Lung (tissue), 11 donors: ENCODE measurements at regions not wholly inside any gene's neighbourhood (a gene's known extent, or its start where the extent isn't known, plus 50 kb on each side); places are given as distances from the start of the nearest gene placed in this dataset.
"Not testable (repeated sequence)": the region's sequence is repeated elsewhere in the genome, so short reads cannot be mapped to it uniquely, and the experiment has no call there.

Experiments
- ATAC-seq: fragments of 200-7000 bp; cut with Tn5 transposase; one replicate; pipeline ENCODE4 v1.9.1; 2020; ENCODE audit warnings: moderate number of reproducible peaks; ENCODE audit not compliant: insufficient read depth, low FRiP score
- DNase-seq, 3 donors: peaks; one replicate each; pipeline ENCODE4 v3.0.0-alpha.2; 2013 to 2017
- H3K27ac ChIP-seq, 2 donors: one replicate each; pipeline ENCODE4 v1.5.1; 2013; ENCODE audit warnings: mild to moderate bottlenecking in 2 of 2, moderate library complexity in 2 of 2, control low read depth in 1 of 2, inconsistent platforms in 1 of 2, low read depth in 1 of 2, low read length in 1 of 2
- H3K27me3 ChIP-seq, 3 donors: one replicate each; pipeline ENCODE4 v1.5.1; 2013; ENCODE audit warnings: low read length in 2 of 3; ENCODE audit not compliant: control insufficient read depth in 3 of 3, insufficient read depth in 3 of 3
- H3K36me3 ChIP-seq, 4 donors: one replicate each; pipeline ENCODE4 v1.5.1; 2013; ENCODE audit warnings: low read length in 4 of 4, mild to moderate bottlenecking in 1 of 4, moderate library complexity in 1 of 4; ENCODE audit not compliant: control insufficient read depth in 4 of 4, insufficient read depth in 4 of 4
- H3K4me1 ChIP-seq, 5 donors: one replicate each; pipeline ENCODE4 v1.5.1; 2013; ENCODE audit warnings: low read length in 5 of 5, mild to moderate bottlenecking in 2 of 5, moderate library complexity in 1 of 5; ENCODE audit not compliant: control insufficient read depth in 5 of 5, insufficient read depth in 5 of 5
- H3K4me3 ChIP-seq: one replicate; pipeline ENCODE4 v1.5.1; 2013; ENCODE audit warnings: mild to moderate bottlenecking, control low read depth, moderate library complexity
- H3K9ac ChIP-seq, 2 donors: one replicate each; pipeline ENCODE4 v1.5.1; 2013; ENCODE audit warnings: low read length in 2 of 2, control low read depth in 1 of 2; ENCODE audit not compliant: insufficient read depth in 1 of 2
- H3K9me3 ChIP-seq, 4 donors: one replicate each; pipeline ENCODE4 v1.5.1; 2013; ENCODE audit warnings: low read length in 3 of 4, mild to moderate bottlenecking in 1 of 4, moderate library complexity in 1 of 4; ENCODE audit not compliant: control insufficient read depth in 4 of 4, insufficient read depth in 3 of 4
- CTCF ChIP-seq: IDR thresholded peaks from 2 replicates; pipeline ENCODE4 v1.5.1; 2012; ENCODE audit warnings: mild to moderate bottlenecking; ENCODE audit errors: control extremely low read depth, extremely low read depth
- WGBS, 2 donors: extraction: QIAGEN DNeasy Blood & Tissue Kit; methylation state at CpG; one replicate each; pipeline ENCODE4 v1.1.7; 2013; 5-methylcytosine and 5-hydroxymethylcytosine counted together
- donor health status: control.
- donor health status: control.
- donor health status: Bipolar disorder and iron deficiency.
- donor health status: healthy.
- donor health status: DM: yes; HTN: yes; CAD: no.

DNA sequence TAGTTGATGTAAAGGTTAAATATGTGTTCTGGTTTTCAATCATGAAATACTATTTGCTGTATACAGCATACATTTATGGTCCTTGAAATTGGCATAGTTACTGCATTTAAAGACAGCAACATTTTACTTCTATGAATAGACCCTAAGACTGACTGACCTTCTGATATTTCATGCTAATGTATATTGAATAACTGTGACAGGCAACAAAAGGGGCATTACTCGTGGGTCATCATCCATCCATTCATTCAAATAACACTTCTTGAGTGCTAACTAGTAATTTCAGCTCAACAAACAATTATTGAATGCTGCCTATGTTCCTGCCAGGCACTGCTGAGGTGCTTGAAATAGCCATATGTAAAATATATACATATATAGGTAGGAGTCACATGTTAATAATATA, 92.8 kb upstream of the ADAMTS3 start:
- no peaks in the 10 kb centered on the region for H3K27me3 ChIP-seq
- no peak for TF ChIP-seq CTCF
- H3K9me3 ChIP-seq = no peaks in the 10 kb centered on the region
- DNase-seq (no peak), ATAC-seq (no peak)
- no peak overlapping the region for H3K4me3 ChIP-seq
- no peaks in the 10 kb centered on the region for H3K36me3 ChIP-seq
- no peaks in the 10 kb centered on the region for H3K4me1 ChIP-seq
- no peak overlapping the region for H3K27ac ChIP-seq
- H3K9ac ChIP-seq = no peak overlapping the region
- 71 to 73% methylated on average over 1 of the region's 1 CpG for WGBS, 2 donors

GRCh38 chr4:72641611-72642010, 72.6 kb upstream of the ADAMTS3 start:
- no peak overlapping the region for H3K27ac ChIP-seq
- no peak overlapping the region for H3K4me3 ChIP-seq
- no peaks in the 10 kb centered on the region for H3K36me3 ChIP-seq
- 87 to 96% methylated on average over 2 of the region's 2 CpGs for WGBS, 2 donors
- no peak for TF ChIP-seq CTCF
- peaks cover 0 to 6% (median 0%) of the 10 kb centered on the region in 4 donors for H3K9me3 ChIP-seq
- no peak overlapping the region for H3K9ac ChIP-seq
- ATAC-seq (no peak), DNase-seq (no peak)
- no peaks in the 10 kb centered on the region for H3K27me3 ChIP-seq
- H3K4me1 ChIP-seq = no peaks in the 10 kb centered on the region

- not testable (repeated sequence) for DNase-seq, H3K9me3 ChIP-seq
These were observed 67.8 kb upstream of the ADAMTS3 start for GRCh38 chr4:72636866-72637265.

DNA sequence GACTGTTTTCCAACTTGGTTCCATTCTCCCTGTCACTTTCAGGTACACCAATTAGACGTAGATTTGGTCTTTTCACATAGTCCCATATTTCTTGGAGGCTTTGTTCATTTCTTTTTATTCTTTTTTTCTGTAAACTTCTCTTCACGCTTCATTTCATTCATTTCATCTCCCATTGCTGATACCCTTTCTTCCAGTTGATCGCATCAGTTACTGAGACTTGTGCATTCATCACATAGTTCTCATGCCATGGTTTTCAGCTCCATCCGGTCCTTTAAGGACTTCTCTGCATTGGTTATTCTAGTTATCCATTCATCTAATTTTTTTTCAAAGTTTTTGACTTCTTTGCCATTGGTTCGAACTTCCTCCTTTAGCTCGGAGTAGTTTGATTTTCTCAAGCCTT, 66.9 kb upstream of the ADAMTS3 start:
- not testable (repeated sequence) for H3K9me3 ChIP-seq, H3K36me3 ChIP-seq, H3K9ac ChIP-seq, H3K27ac ChIP-seq, H3K4me3 ChIP-seq, ATAC-seq, DNase-seq, H3K4me1 ChIP-seq, H3K27me3 ChIP-seq
- WGBS, 2 donors = 83 to 92% methylated on average over 6 of the region's 6 CpGs

More at GRCh38 chr4:72636866-72637265, 67.8 kb upstream of the ADAMTS3 start:
- H3K27me3 ChIP-seq, H3K36me3 ChIP-seq, H3K9ac ChIP-seq, ATAC-seq, H3K27ac ChIP-seq, H3K4me1 ChIP-seq, H3K4me3 ChIP-seq: not testable (repeated sequence)
- 93 to 96% methylated on average over 10 of the region's 10 CpGs for WGBS, 2 donors

DNA sequence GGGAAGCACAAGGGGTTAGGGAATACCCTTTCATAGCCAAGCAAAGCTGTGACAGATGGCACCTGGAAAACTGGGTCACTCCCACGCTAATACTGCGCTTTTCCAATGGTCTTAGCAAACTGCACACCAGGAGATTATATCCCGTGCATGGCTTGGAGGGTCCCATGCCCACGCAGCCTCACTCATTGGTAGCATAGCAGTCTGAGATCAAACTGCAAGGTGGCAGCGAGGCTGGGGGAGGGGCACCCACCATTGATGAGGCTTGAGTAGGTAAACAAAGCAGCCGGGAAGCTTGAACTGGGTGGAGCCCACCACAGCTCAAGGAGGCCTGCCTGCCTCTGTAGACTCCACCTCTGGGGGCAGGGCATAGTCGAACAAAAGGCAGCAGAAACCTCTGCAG, 63.2 kb upstream of the ADAMTS3 start:
- H3K27me3 ChIP-seq, ATAC-seq, H3K36me3 ChIP-seq, H3K9ac ChIP-seq, H3K4me3 ChIP-seq, H3K9me3 ChIP-seq, DNase-seq, H3K4me1 ChIP-seq, H3K27ac ChIP-seq: not testable (repeated sequence)
- WGBS, 2 donors = 82 to 86% methylated on average over 7 of the region's 7 CpGs
